Spleen (tissue), 7 donors: ENCODE measurements at regions not wholly inside any gene's neighbourhood (a gene's known extent, or its start where the extent isn't known, plus 50 kb on each side); places are given as distances from the start of the nearest gene placed in this dataset.

Experiments used
- CTCF ChIP-seq, 11 experiments: fragments of 200-600 bp in 7 of 11; fragments of 450-650 bp in 4 of 11; sonication (generic) in 4 of 11; IDR thresholded peaks in 8 of 11; conservative IDR thresholded peaks in 3 of 11; 1 replicate in 7 of 11; 2 replicates in 4 of 11; pipeline versions ENCODE4 v1.4.0 to v1.8.0; 2016 to 2021; ENCODE audit warnings: antibody characterized with exemption in 11 of 11, inconsistent platforms in 4 of 11, mild to moderate bottlenecking in 1 of 11
- POLR2A ChIP-seq, 3 donors: fragments of 450-650 bp; IDR thresholded peaks; one replicate each; pipeline ENCODE4 v1.5.1; 2017; ENCODE audit warnings: antibody characterized with exemption in 3 of 3, mild to moderate bottlenecking in 1 of 3
- POLR2AphosphoS5 ChIP-seq, 3 donors: sonication (generic); formaldehyde crosslinking; IDR thresholded peaks; one replicate each; pipeline ENCODE4 v1.5.1; 2017; ENCODE audit warnings: antibody characterized with exemption in 3 of 3
- donor health status: DM: no; HTN: no; CAD: no; lungs with moderate emphysema.
- donor health status: DM: no; HTN: no; CAD: no.
- donor health status: DM: no; HTN: no; CAD: no.

GRCh38 chr3:75171630-75172230 lies 492.4 kb upstream of the FRG2C start:
- no peak for TF ChIP-seq CTCF (IDR thresholded peaks at IDR 0.05 in 8 of 11, conservative IDR thresholded peaks at IDR 0.05 in 3 of 11)
- no peak for TF ChIP-seq POLR2AphosphoS5 (IDR thresholded peaks at IDR 0.05)
- TF ChIP-seq POLR2A (IDR thresholded peaks at IDR 0.05) = no peak
